ENCODE measurements at regions not wholly inside any gene's neighbourhood (a gene's known extent, or its start where the extent isn't known, plus 50 kb on each side); places are given as distances from the start of the nearest gene placed in this dataset.

- no peak for DNase-seq (ENCODE audit: low read depth in 2 of 2)
These were observed 517.1 kb upstream of the CCDC54 start for GRCh38 chr3:106860182-106860581.

DNA sequence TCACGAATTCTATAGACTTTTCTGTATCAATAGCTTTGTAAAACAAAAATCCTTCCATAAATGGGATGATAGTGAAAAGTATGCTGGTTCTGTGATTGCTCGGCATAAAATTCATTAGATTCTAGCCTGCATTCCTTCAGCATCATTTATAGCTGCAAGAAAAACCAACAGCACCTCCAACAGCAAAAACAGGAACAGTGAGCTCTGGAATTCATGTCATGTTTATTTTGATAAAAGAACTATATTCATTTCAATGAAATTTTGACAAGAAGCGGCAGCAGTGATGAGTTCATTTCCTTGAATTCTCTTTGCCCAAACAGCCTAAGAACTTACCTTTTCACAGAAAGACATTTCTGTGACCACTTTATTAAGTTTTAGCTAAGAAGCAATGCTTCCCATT is 515.2 kb upstream of the CCDC54 start:
- no peak for DNase-seq (ENCODE audit: low read depth in 2 of 2)

GRCh38 chr3:106877627-106878026 is 499.6 kb upstream of the CCDC54 start:
- DNase-seq (ENCODE audit: low read depth in 2 of 2): no peak

DNA sequence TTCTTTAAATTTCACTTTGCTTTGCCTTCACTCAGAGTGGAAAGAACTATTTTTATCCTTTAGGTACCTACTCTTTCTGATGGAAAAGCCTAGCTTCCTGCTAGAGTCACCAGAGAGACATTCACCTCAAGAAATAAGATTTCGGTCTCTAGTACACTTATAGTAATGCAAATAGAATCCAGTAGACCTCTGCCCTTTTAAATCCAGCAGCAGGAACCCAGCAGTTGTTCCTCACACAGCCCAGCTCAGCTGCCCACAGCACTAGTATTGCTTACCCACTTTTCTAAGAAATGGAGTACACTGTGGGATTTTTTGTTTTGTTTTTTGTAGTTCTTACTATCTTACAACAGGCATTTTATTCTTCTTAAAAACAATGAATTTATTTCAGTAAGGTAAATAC is 497.0 kb upstream of the CCDC54 start:
- DNase-seq (ENCODE audit: low read depth in 2 of 2): no peak

DNA sequence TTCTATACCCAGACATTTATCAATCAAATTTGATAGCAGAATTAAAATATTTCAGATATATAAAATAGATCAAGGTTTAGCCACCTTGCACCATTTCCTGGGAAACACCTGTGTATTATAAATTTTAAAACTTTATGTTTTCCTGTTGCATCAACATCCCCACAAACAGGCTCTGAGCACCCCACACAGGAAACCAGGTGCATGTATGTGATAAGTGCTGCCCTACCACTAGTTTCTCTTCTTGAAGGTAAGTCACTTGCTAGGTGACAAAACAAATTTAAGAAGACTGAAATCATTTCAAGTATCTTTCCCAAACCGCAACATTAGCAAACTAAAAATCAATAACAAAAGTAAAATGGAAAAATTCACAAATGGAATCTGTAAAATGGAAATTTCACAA is 496.1 kb upstream of the CCDC54 start:
- no peak for DNase-seq (ENCODE audit: low read depth in 2 of 2)

DNA sequence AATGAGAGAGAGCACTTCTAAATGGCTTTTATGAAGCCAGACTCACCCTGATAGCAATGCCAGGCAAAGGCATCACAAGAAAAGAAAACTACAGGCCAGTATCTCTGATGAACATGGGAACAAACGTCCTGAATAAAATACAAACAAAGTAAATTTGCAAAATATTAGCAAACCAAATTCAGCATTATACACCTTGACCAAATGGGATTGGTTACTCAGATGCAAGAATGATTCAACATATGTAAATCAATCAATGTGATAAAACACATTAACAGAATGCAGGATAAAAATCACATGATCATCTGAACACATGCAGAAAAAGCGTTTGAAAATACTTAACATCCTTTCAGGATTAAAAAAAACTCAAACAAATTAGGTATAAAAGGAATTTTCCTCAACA is 494.9 kb upstream of the CCDC54 start:
- no peak for DNase-seq (ENCODE audit: low read depth in 2 of 2)

- DNase-seq (ENCODE audit: low read depth in 2 of 2): no peak
These were observed 471.2 kb upstream of the CCDC54 start for GRCh38 chr3:106906074-106906473.

DNA sequence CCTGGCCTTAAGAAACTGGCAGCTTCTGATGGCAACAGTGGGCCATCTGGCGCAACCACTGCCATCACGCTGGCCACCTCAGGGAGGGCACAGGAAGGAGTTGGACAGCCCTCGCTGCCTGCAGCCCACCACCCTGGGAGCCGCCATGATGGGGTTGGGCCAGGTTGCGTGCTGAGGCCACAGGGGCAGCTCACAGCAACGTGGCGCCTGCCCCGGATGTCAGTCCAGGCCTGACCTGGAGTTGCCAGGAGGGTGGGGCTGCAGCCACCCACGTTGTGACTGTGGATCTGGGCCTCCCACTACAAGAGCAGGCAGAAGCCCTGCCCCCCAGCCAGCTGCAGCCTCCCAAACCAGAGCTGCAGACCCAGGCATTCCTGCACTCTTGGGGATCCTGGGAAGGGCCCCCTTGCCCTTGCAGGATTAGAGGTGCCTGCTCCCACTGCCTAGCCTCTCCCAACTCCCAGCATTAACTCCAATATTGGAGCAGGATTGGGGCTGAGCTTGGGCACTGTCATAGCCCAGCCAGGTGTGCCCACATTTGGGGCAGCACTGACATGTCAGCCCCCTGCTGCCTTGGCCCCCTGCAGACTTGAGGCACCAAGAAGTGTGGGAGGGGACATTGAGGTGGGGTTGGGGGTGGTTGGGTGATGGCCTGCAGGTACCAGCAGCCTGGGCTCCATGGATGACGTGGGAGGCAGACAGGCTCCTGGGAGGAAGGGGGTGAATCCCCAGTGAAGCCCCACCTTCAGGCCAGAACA is 468.9 kb upstream of the CCDC54 start:
- no peak for DNase-seq (ENCODE audit: low read depth in 2 of 2)

DNA sequence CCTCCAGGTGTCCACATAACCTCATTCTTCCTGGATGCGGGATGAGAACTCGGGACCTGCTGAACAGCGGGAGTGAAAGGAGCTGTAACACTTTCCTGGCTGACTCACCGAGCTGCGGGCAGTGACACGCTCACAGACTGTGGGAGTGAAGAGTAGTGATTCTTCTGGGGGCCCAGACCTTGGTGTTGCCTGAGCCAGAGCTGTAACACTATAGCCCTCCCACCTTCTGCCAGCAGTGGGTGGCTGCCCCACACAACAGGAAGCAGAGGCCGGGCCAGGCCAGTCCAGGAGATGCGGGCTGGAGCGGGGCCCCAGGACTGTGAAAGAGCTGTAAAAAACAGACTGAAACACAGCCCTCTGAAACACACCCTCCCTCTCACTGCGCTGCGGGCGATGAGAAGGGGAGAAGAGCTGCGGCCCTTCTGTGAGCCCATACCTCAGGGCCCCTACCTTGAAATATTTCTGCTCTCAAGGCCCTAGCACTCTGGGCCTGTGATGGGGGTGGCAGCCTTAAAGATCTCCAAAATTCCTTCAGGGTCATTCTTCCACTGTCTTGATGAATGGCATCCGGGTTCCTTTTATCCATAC is 464.0 kb upstream of the CCDC54 start:
- DNase-seq (ENCODE audit: low read depth in 2 of 2): no peak

DNA sequence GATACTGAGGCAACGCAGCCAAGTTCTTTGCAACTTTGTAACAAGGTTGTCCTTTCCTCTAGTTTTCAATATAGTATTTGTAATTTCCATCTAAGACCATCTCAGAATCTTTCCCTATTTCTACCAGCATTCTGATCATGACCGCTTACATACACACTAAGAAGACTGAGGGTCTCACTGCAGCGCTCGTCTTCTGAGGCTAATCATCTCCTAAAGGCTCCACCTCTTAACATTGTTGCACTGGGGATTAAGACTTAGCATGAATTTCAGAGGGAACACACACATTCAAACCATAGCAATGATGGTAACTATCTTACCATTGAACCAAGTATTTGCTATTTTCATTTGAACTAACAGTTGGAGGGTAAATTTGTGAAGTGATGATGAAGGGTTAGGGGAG is 463.3 kb upstream of the CCDC54 start:
- no peak for DNase-seq (ENCODE audit: low read depth in 2 of 2)

GRCh38 chr3:106920609-106921008 is 456.6 kb upstream of the CCDC54 start:
- no peak for DNase-seq (ENCODE audit: low read depth in 2 of 2)

DNA sequence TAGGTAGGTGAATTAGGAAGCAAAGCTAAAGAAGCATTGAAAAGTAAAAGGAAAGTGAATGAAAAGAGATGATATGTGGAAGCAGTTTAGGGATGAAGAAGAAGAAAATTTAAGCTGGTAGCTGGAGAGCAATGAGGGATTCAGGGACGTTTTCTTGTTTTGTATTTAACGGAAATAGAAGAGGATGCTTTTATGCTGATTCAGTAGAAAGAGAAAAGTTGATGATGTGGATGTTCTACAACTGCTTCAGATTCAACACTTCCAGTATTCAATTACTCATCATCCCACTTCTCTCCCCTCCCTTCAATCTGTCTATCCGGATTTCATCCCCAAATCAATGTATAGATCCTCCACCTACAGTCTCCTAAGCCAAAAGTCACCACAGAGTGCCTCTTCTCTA is 448.2 kb upstream of the CCDC54 start:
- DNase-seq (ENCODE audit: low read depth in 2 of 2): no peak

- DNase-seq (ENCODE audit: low read depth in 2 of 2): no peak
These were observed 447.2 kb upstream of the CCDC54 start for GRCh38 chr3:106930086-106930485.

DNA sequence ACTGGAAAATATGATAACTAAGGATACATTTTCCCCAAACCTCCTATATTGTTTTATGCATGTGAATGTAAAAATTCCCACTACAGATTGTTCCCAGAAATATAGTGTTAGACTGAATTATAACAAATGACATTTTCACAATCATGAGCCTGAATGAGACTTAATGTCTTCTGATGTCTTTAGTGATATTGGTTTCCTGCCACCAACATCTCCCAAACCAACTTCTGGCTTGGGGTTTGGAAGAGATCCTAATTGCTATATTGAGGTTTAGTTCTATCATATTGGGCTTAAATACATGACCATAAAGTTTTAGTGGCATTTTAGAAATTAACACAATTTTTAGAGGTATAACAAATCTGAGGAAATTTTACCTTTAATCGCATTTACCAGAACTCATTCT is 445.3 kb upstream of the CCDC54 start:
- DNase-seq (ENCODE audit: low read depth in 2 of 2): no peak

GRCh38 chr3:106936337-106936736 is 440.9 kb upstream of the CCDC54 start:
- DNase-seq (ENCODE audit: low read depth in 2 of 2): no peak

GRCh38 chr3:106942051-106942450 is 435.2 kb upstream of the CCDC54 start:
- DNase-seq (ENCODE audit: low read depth in 2 of 2): no peak

GRCh38 chr3:106943071-106943470 is 434.2 kb upstream of the CCDC54 start:
- DNase-seq (ENCODE audit: low read depth in 2 of 2): no peak

- no peak for DNase-seq (ENCODE audit: low read depth in 2 of 2)
These were observed 431.8 kb upstream of the CCDC54 start for GRCh38 chr3:106945435-106945834.

DNA sequence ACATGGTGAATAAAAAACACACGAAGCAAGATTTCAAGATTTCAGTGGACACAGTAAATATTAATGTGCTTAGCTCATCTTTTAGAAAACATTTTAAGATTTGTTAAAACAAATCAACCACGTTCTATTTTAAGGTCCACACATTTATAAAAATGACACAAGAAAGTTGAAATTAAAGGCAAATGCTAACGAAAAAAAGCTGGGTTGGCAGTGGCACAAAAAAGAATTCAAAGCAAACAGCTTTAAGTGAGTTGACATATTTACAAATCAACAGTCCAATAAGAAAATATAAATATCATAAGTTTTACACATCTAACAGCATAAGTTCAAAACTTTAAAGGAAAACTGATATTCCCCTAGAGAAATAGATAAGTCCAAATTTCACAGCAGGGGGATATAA is 430.4 kb upstream of the CCDC54 start:
- DNase-seq (ENCODE audit: low read depth in 2 of 2): no peak

DNA sequence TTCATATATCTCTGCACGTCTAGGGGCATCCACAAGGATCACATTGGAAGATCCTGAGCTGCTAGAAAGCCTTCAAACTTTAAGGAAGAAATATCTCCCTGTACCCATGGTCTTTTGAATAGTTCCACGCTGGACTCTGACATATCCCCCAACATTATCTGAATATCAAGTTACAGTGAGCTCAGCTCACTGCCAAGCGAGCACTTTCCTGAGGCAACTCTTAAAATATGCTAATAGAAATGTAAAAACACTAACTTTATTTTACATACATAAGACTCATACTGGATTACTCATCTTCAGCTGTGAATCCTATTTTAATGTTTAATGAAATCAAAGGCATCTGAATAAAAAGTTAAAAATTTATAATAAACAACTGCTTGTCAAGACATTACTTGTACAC is 420.2 kb upstream of the CCDC54 start:
- DNase-seq (ENCODE audit: low read depth in 2 of 2): no peak

DNA sequence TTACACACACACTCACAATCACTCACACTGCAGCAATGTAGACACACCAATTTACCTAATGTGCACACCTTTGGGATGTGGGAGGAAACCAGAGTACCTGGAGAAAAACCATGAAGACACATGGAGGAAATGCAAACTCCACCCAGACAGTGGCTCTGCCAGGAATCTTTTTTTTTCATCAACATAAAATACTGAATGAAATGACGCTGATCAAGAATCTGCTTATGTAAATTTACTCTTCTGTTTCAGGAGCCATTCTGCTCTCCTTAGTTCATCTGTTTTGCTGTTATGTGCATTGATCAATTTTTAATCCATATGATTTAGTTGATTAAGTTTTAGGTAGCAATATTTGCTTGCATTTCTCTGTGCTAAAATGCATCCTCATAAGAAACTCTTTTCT is 414.2 kb upstream of the CCDC54 start:
- no peak for DNase-seq (ENCODE audit: low read depth in 2 of 2)

- DNase-seq (ENCODE audit: low read depth in 2 of 2): no peak
These were observed 413.8 kb upstream of the CCDC54 start for GRCh38 chr3:106963442-106963841.

- DNase-seq (ENCODE audit: low read depth in 2 of 2): no peak
These were observed 411.9 kb upstream of the CCDC54 start for GRCh38 chr3:106965307-106965706.

DNA sequence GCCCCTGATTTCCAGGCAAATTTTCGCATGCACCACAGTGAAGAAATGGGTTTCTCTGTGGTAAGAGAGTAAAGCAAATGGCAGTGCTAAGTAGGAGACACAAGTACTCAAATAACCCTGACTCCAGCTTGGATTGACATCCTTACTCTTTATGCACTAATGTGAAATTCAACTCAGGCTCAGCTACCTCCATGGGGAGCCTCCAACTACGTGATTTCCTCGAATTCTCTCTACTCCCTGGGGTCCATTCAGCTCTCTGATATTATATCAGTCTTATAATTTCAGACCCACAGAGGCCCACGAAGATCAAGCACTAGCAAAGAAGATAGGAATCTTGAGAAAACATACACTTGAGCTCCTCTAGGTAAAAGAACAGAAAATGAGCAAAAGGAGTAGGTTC is 407.6 kb upstream of the CCDC54 start:
- DNase-seq (ENCODE audit: low read depth in 2 of 2): no peak

Data from stimulated activated CD4-positive, alpha-beta T cell treated with anti-CD3 and anti-CD28 coated beads, Interleukin-4, amount 100 ng/mL, for 48 hours (primary cell).